ENCODE measurements at regions not wholly inside any gene's neighbourhood (a gene's known extent, or its start where the extent isn't known, plus 50 kb on each side); places are given as distances from the start of the nearest gene placed in this dataset.

GRCh38 chr14:29215853-29216252 is 449.3 kb downstream of the FOXG1 start:
- TF ChIP-seq CTCF (IDR thresholded peaks at IDR 0.05) (no peak), POLR2AphosphoS5 (IDR thresholded peaks at IDR 0.05) (no peak)
